GM23338 (cell line): ENCODE measurements at regions not wholly inside any gene's neighbourhood (a gene's known extent, or its start where the extent isn't known, plus 50 kb on each side); places are given as distances from the start of the nearest gene placed in this dataset.

Experiments used
- ATAC-seq: fragments of 200-7000 bp; cut with Tn5 transposase; 3 replicates; pipeline ENCODE4 v1.9.1; 2020
- DNase-seq: peaks from one replicate; pipeline ENCODE4 v3.0.0-alpha.2; 2015; ENCODE audit warnings: low spot score
- H2AFZ ChIP-seq: fragments of 200-600 bp; sonication (generic); 2 replicates; pipeline ENCODE4 v1.8.0; 2016; ENCODE audit warnings: antibody characterized with exemption, mild to moderate bottlenecking, moderate library complexity
- H3F3A ChIP-seq: fragments of 200-600 bp; sonication (generic); replicated peaks from 2 replicates; pipeline ENCODE4 v1.8.0; 2017; ENCODE audit warnings: antibody characterized with exemption, mixed run types, low read depth
- H3K27ac ChIP-seq: fragments of 200-600 bp; sonication (generic); 2 replicates; pipeline ENCODE4 v1.6.1; 2016; ENCODE audit warnings: low read depth
- H3K27me3 ChIP-seq: fragments of 200-600 bp; sonication (generic); 2 replicates; pipeline ENCODE4 v1.8.0; 2016; ENCODE audit warnings: mild to moderate bottlenecking, mixed run types, moderate library complexity; ENCODE audit not compliant: insufficient read depth
- H3K36me3 ChIP-seq: fragments of 200-600 bp; sonication (generic); 2 replicates; pipeline ENCODE4 v1.8.0; 2016; ENCODE audit warnings: mild to moderate bottlenecking; ENCODE audit not compliant: insufficient read depth
- H3K4me1 ChIP-seq: fragments of 200-600 bp; sonication (generic); 2 replicates; pipeline ENCODE4 v1.8.0; 2016; ENCODE audit warnings: mild to moderate bottlenecking, moderate library complexity; ENCODE audit not compliant: insufficient read depth
- H3K4me2 ChIP-seq: fragments of 200-600 bp; sonication (generic); 2 replicates; pipeline ENCODE4 v1.7.1; 2017; ENCODE audit warnings: mixed run types
- H3K4me3 ChIP-seq: fragments of 200-600 bp; sonication (generic); 2 replicates; pipeline ENCODE4 v1.6.1; 2016; ENCODE audit warnings: mixed run types
- H3K79me2 ChIP-seq: fragments of 200-600 bp; sonication (generic); replicated peaks from 2 replicates; pipeline ENCODE4 v1.8.0; 2017; ENCODE audit warnings: mild to moderate bottlenecking; ENCODE audit not compliant: insufficient read depth
- H3K9me2 ChIP-seq: fragments of 200-600 bp; sonication (generic); 2 replicates; pipeline ENCODE4 v1.8.0; 2017; ENCODE audit not compliant: insufficient read depth
- H4K20me1 ChIP-seq: fragments of 200-600 bp; sonication (generic); replicated peaks from 2 replicates; pipeline ENCODE4 v1.8.0; 2017; ENCODE audit warnings: mild to moderate bottlenecking; ENCODE audit not compliant: insufficient read depth
- H3K27ac Mint-ChIP-seq: 2 replicates; pipeline ENCODE4 v1.8.0; 2020; ENCODE audit warnings: inconsistent platforms, mild to moderate bottlenecking, moderate library complexity, mixed read lengths
- H3K27me3 Mint-ChIP-seq: 3 replicates; pipeline ENCODE4 v1.8.0; 2022; ENCODE audit warnings: low read depth, mild to moderate bottlenecking, moderate library complexity, mixed read lengths, inconsistent platforms; ENCODE audit not compliant: insufficient read depth, poor library complexity
- H3K36me3 Mint-ChIP-seq: 3 replicates; pipeline ENCODE4 v1.8.0; 2021; ENCODE audit warnings: low read depth, mild to moderate bottlenecking, inconsistent platforms, moderate library complexity, mixed read lengths
- H3K4me1 Mint-ChIP-seq: 3 replicates; pipeline ENCODE4 v1.8.0; 2020; ENCODE audit warnings: mild to moderate bottlenecking, inconsistent platforms, mixed read lengths
- H3K4me3 Mint-ChIP-seq: 3 replicates; pipeline ENCODE4 v1.8.0; 2021; ENCODE audit warnings: moderate library complexity, mild to moderate bottlenecking, inconsistent platforms, mixed read lengths
- H3K9me3 Mint-ChIP-seq: 3 replicates; pipeline ENCODE4 v1.8.0; 2020; ENCODE audit warnings: moderate library complexity, mild to moderate bottlenecking, inconsistent platforms, mixed read lengths
- CREB1 ChIP-seq: fragments of 250-450 bp; sonication (Bioruptor Pico); IDR thresholded peaks from 2 replicates; pipeline ENCODE4 v1.5.0; 2020; ENCODE audit warnings: low read depth, mild to moderate bottlenecking, moderate library complexity
- CTCF ChIP-seq, 2 experiments: fragments of 200-600 bp in 1 of 2; sonication (generic) in 1 of 2; conservative IDR thresholded peaks; 2 replicates each; pipeline versions ENCODE4 v1.5.1 to v1.6.1; 2016 to 2017; ENCODE audit warnings: antibody characterized with exemption in 2 of 2, low read depth in 2 of 2, mild to moderate bottlenecking in 2 of 2, moderate library complexity in 1 of 2
- EZH2 ChIP-seq: fragments of 200-600 bp; sonication (generic); IDR thresholded peaks from one replicate; pipeline ENCODE4 v1.8.0; 2017; ENCODE audit warnings: antibody characterized with exemption, mild to moderate bottlenecking, low read depth; ENCODE audit not compliant: unreplicated experiment
- EZH2phosphoT487 ChIP-seq: fragments of 200-600 bp; sonication (generic); IDR thresholded peaks from one replicate; pipeline ENCODE4 v1.8.1; 2018; ENCODE audit warnings: antibody characterized with exemption; ENCODE audit not compliant: unreplicated experiment
- JUNB ChIP-seq: IDR thresholded peaks from one replicate; pipeline ENCODE4 v1.6.1; 2016; ENCODE audit warnings: antibody characterized with exemption; ENCODE audit not compliant: unreplicated experiment
- NANOG ChIP-seq: IDR thresholded peaks from 2 replicates; pipeline ENCODE4 v1.6.1; 2016; ENCODE audit warnings: antibody characterized with exemption, borderline replicate concordance
- STAT1 ChIP-seq: IDR thresholded peaks from one replicate; pipeline ENCODE4 v1.6.1; 2016; ENCODE audit warnings: antibody characterized with exemption; ENCODE audit not compliant: unreplicated experiment
- ZNF114 ChIP-seq: fragments of 250-450 bp; sonication (Bioruptor Pico); IDR thresholded peaks from 2 replicates; pipeline ENCODE4 v1.5.0; 2020; ENCODE audit warnings: mild to moderate bottlenecking, moderate library complexity
- ZNF331 ChIP-seq: fragments of 250-450 bp; sonication (Bioruptor Pico); IDR thresholded peaks from 2 replicates; pipeline ENCODE4 v1.5.0; 2020; ENCODE audit warnings: low read depth, mild to moderate bottlenecking, moderate library complexity
- TF ChIP-seq, protein P1 (sequence below): IDR thresholded peaks from 2 replicates; pipeline ENCODE4 v1.6.1; 2016; ENCODE audit warnings: antibody characterized with exemption
- TF ChIP-seq, protein P2 (sequence below): IDR thresholded peaks from one replicate; pipeline ENCODE4 v1.6.1; 2018; ENCODE audit warnings: antibody characterized with exemption; ENCODE audit not compliant: unreplicated experiment

GRCh38 chr18:2186967-2187366 lies 384.3 kb downstream of the METTL4 start:
- Histone ChIP-seq H3K27me3 (no peaks in the 10 kb centered on the region), H2AFZ (no peak overlapping the region), H3K4me2 (no peak overlapping the region), H3F3A (no peaks in the 10 kb centered on the region), H3K4me3 (no peak overlapping the region), H3K27ac (no peak overlapping the region), H3K9me2 (no peaks in the 10 kb centered on the region), H3K79me2 (no peaks in the 10 kb centered on the region), H3K36me3 (no peaks in the 10 kb centered on the region), H3K4me1 (no peaks in the 10 kb centered on the region), H4K20me1 (no peaks in the 10 kb centered on the region)
- Mint-ChIP-seq H3K4me1 (no peaks in the 10 kb centered on the region), H3K27ac (no peak overlapping the region), H3K27me3 (no peaks in the 10 kb centered on the region), H3K4me3 (no peak overlapping the region), H3K9me3 (no peaks in the 10 kb centered on the region), H3K36me3 (no peaks in the 10 kb centered on the region)
- TF ChIP-seq NANOG, result no peak
- TF ChIP-seq STAT1, result no peak
- TF ChIP-seq CTCF (conservative IDR thresholded peaks at IDR 0.05; ENCODE audit: low read depth in 2 of 2), result no peak
- no peak for TF ChIP-seq EZH2phosphoT487
- no peak for TF ChIP-seq CREB1
- TF ChIP-seq JUNB, result no peak
- no peak for TF ChIP-seq ZNF331 (CRISPR knock-in tag)
- no peak for TF ChIP-seq EZH2
- TF ChIP-seq, protein P1, sequence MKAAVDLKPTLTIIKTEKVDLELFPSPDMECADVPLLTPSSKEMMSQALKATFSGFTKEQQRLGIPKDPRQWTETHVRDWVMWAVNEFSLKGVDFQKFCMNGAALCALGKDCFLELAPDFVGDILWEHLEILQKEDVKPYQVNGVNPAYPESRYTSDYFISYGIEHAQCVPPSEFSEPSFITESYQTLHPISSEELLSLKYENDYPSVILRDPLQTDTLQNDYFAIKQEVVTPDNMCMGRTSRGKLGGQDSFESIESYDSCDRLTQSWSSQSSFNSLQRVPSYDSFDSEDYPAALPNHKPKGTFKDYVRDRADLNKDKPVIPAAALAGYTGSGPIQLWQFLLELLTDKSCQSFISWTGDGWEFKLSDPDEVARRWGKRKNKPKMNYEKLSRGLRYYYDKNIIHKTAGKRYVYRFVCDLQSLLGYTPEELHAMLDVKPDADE, result no peak
- TF ChIP-seq, protein P2, sequence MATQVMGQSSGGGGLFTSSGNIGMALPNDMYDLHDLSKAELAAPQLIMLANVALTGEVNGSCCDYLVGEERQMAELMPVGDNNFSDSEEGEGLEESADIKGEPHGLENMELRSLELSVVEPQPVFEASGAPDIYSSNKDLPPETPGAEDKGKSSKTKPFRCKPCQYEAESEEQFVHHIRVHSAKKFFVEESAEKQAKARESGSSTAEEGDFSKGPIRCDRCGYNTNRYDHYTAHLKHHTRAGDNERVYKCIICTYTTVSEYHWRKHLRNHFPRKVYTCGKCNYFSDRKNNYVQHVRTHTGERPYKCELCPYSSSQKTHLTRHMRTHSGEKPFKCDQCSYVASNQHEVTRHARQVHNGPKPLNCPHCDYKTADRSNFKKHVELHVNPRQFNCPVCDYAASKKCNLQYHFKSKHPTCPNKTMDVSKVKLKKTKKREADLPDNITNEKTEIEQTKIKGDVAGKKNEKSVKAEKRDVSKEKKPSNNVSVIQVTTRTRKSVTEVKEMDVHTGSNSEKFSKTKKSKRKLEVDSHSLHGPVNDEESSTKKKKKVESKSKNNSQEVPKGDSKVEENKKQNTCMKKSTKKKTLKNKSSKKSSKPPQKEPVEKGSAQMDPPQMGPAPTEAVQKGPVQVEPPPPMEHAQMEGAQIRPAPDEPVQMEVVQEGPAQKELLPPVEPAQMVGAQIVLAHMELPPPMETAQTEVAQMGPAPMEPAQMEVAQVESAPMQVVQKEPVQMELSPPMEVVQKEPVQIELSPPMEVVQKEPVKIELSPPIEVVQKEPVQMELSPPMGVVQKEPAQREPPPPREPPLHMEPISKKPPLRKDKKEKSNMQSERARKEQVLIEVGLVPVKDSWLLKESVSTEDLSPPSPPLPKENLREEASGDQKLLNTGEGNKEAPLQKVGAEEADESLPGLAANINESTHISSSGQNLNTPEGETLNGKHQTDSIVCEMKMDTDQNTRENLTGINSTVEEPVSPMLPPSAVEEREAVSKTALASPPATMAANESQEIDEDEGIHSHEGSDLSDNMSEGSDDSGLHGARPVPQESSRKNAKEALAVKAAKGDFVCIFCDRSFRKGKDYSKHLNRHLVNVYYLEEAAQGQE, result no peak
- no peak for TF ChIP-seq ZNF114 (CRISPR knock-in tag)
- no peak for DNase-seq
- no peak for ATAC-seq
